Immature natural killer cell (primary cell): ENCODE measurements at regions not wholly inside any gene's neighbourhood (a gene's known extent, or its start where the extent isn't known, plus 50 kb on each side); places are given as distances from the start of the nearest gene placed in this dataset.

Experiments used
- DNase-seq, 3 donors: peaks; one replicate each; pipeline ENCODE4 v3.0.0; 2022; ENCODE audit warnings: mixed read lengths in 1 of 3
- H3K27ac Mint-ChIP-seq, 6 donors: one replicate each; pipeline ENCODE4 v1.8.0; 2020; ENCODE audit warnings: mixed read lengths in 6 of 6, mild to moderate bottlenecking in 5 of 6, inconsistent platforms in 4 of 6, moderate library complexity in 3 of 6
- H3K27me3 Mint-ChIP-seq, 3 donors: one replicate each; pipeline ENCODE4 v1.8.0; 2020 to 2021; ENCODE audit warnings: low read depth in 3 of 3, mild to moderate bottlenecking in 3 of 3, mixed read lengths in 3 of 3, moderate library complexity in 3 of 3, inconsistent platforms in 1 of 3
- H3K36me3 Mint-ChIP-seq, 3 donors: one replicate each; pipeline ENCODE4 v1.8.0; 2020; ENCODE audit warnings: mixed read lengths in 3 of 3, inconsistent platforms in 2 of 3, mild to moderate bottlenecking in 2 of 3
- H3K4me1 Mint-ChIP-seq, 2 donors: one replicate each; pipeline ENCODE4 v1.8.0; 2020; ENCODE audit warnings: inconsistent platforms in 2 of 2, mild to moderate bottlenecking in 2 of 2, mixed read lengths in 2 of 2, moderate library complexity in 1 of 2
- H3K4me3 Mint-ChIP-seq, 5 donors: one replicate each; pipeline ENCODE4 v1.8.0; 2020; ENCODE audit warnings: mild to moderate bottlenecking in 5 of 5, mixed read lengths in 5 of 5, inconsistent platforms in 3 of 5, moderate library complexity in 3 of 5
- H3K9me3 Mint-ChIP-seq, 6 donors: one replicate each; pipeline ENCODE4 v1.8.0; 2020; ENCODE audit warnings: mild to moderate bottlenecking in 6 of 6, mixed read lengths in 6 of 6, inconsistent platforms in 4 of 6, moderate library complexity in 3 of 6

- Mint-ChIP-seq H3K27me3 (no peaks in the 10 kb centered on the region), H3K27ac (no peak overlapping the region), H3K4me1 (peaks cover 0 to 7% of the 10 kb centered on the region in 2 donors), H3K9me3 (peaks cover 0 to 34% (median 9%) of the 10 kb centered on the region in 6 donors), H3K4me3 (no peak overlapping the region), H3K36me3 (no peaks in the 10 kb centered on the region)
- no peak for DNase-seq
Observed at GRCh38 chr11:16412525-16413172, 56.3 kb upstream of the SOX6 start.

- Mint-ChIP-seq H3K36me3 (no peaks in the 10 kb centered on the region), H3K4me3 (no peak overlapping the region), H3K4me1 (peaks cover 0 to 7% of the 10 kb centered on the region in 2 donors), H3K27ac (no peak overlapping the region), H3K9me3 (peaks cover 2 to 26% (median 10%) of the 10 kb centered on the region in 6 donors), H3K27me3 (no peaks in the 10 kb centered on the region)
- DNase-seq: no peak
Observed at GRCh38 chr11:16410479-16410878, 54.1 kb upstream of the SOX6 start.

- H3K4me1 Mint-ChIP-seq: peaks cover 0 to 7% of the 10 kb centered on the region in 2 donors
Observed at GRCh38 chr11:16408619-16409018, 52.3 kb upstream of the SOX6 start.

GRCh38 chr11:16406226-16406625, 49.9 kb upstream of the SOX6 start:
- no peak overlapping the region for H3K4me3 Mint-ChIP-seq
- no peak overlapping the region for H3K27ac Mint-ChIP-seq
- H3K4me1 Mint-ChIP-seq: no peaks in the 10 kb centered on the region
- H3K36me3 Mint-ChIP-seq: no peaks in the 10 kb centered on the region
- H3K9me3 Mint-ChIP-seq: peaks cover 2 to 44% (median 10%) of the 10 kb centered on the region in 6 donors
- DNase-seq: no peak
- no peaks in the 10 kb centered on the region for H3K27me3 Mint-ChIP-seq

More at GRCh38 chr11:16408619-16409018, 52.3 kb upstream of the SOX6 start:
- no peak for DNase-seq
- Mint-ChIP-seq H3K27ac (no peak overlapping the region), H3K36me3 (no peaks in the 10 kb centered on the region), H3K4me3 (no peak overlapping the region), H3K9me3 (peaks cover 2 to 28% (median 7%) of the 10 kb centered on the region in 6 donors), H3K27me3 (no peaks in the 10 kb centered on the region)
